Gastroesophageal sphincter (tissue), 3 donors: ENCODE measurements at regions not wholly inside any gene's neighbourhood (a gene's known extent, or its start where the extent isn't known, plus 50 kb on each side); places are given as distances from the start of the nearest gene placed in this dataset.

ENCODE experiments used
- CTCF ChIP-seq, 4 experiments: fragments of 200-600 bp in 2 of 4; fragments of 450-650 bp in 2 of 4; sonication (generic) in 1 of 4; IDR thresholded peaks; one replicate each; pipeline ENCODE4 v1.5.1; 2017 to 2019; ENCODE audit warnings: antibody characterized with exemption in 4 of 4, mild to moderate bottlenecking in 2 of 4, moderate library complexity in 2 of 4
- EP300 ChIP-seq: sonication (generic); formaldehyde crosslinking; IDR thresholded peaks from one replicate; pipeline ENCODE4 v1.6.1; 2017; ENCODE audit warnings: antibody characterized with exemption, mild to moderate bottlenecking
- POLR2A ChIP-seq, 2 donors: fragments of 450-650 bp; IDR thresholded peaks; one replicate each; pipeline ENCODE4 v1.6.1; 2017; ENCODE audit warnings: antibody characterized with exemption in 2 of 2, mild to moderate bottlenecking in 2 of 2, moderate library complexity in 1 of 2

GRCh38 chr13:40274103-40274502, 392.3 kb downstream of the FOXO1 start:
- TF ChIP-seq POLR2A (IDR thresholded peaks at IDR 0.05) (no peak), CTCF (IDR thresholded peaks at IDR 0.05) (no peak), EP300 (no peak)
